C4-2B (cell line): ENCODE measurements at regions not wholly inside any gene's neighbourhood (a gene's known extent, or its start where the extent isn't known, plus 50 kb on each side); places are given as distances from the start of the nearest gene placed in this dataset.
"Not testable (repeated sequence)": the region's sequence is repeated elsewhere in the genome, so short reads cannot be mapped to it uniquely, and the experiment has no call there.

Source experiments
- ZFX ChIP-seq: fragments of 450-650 bp; IDR thresholded peaks from 2 replicates; pipeline ENCODE4 v1.6.1; 2017
- TF ChIP-seq, protein P1 (sequence below): fragments of 450-650 bp; conservative IDR thresholded peaks from 2 replicates; pipeline ENCODE4 v1.5.1; 2017; ENCODE audit warnings: mild to moderate bottlenecking

DNA sequence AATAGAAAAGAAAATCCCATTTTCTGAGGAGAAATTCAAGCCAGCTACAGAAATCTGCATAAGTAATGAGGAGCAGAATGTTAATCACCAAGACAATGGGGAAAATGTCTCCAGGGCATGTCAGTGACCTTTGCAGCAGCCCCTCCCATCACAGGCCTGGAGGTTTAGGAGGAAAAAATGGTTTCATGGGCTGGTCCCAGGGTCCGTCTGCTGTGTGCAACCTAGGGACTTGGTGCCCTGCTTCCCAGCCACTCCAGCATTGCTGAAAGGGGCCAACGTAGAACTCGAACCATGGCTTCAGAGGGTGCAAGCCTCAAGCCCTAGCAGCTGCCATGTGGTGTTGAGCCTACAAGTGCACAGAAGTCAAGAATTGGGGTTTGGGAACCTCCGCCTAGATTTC lies 116.8 kb downstream of the ENC1 start:
- TF ChIP-seq, protein P1, sequence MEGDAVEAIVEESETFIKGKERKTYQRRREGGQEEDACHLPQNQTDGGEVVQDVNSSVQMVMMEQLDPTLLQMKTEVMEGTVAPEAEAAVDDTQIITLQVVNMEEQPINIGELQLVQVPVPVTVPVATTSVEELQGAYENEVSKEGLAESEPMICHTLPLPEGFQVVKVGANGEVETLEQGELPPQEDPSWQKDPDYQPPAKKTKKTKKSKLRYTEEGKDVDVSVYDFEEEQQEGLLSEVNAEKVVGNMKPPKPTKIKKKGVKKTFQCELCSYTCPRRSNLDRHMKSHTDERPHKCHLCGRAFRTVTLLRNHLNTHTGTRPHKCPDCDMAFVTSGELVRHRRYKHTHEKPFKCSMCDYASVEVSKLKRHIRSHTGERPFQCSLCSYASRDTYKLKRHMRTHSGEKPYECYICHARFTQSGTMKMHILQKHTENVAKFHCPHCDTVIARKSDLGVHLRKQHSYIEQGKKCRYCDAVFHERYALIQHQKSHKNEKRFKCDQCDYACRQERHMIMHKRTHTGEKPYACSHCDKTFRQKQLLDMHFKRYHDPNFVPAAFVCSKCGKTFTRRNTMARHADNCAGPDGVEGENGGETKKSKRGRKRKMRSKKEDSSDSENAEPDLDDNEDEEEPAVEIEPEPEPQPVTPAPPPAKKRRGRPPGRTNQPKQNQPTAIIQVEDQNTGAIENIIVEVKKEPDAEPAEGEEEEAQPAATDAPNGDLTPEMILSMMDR, result not testable (repeated sequence)
- not testable (repeated sequence) for TF ChIP-seq ZFX
